ENCODE measurements at regions not wholly inside any gene's neighbourhood (a gene's known extent, or its start where the extent isn't known, plus 50 kb on each side); places are given as distances from the start of the nearest gene placed in this dataset.

- TF ChIP-seq CTCF (IDR thresholded peaks at IDR 0.05) = no peak
- no peak for TF ChIP-seq POLR2A (IDR thresholded peaks at IDR 0.05)
Observed at GRCh38 chr1:30478799-30479563, 244.4 kb downstream of the MATN1 start.

Measured in thyroid gland (tissue), 4 donors.